ENCODE measurements at regions not wholly inside any gene's neighbourhood (a gene's known extent, or its start where the extent isn't known, plus 50 kb on each side); places are given as distances from the start of the nearest gene placed in this dataset.

DNA sequence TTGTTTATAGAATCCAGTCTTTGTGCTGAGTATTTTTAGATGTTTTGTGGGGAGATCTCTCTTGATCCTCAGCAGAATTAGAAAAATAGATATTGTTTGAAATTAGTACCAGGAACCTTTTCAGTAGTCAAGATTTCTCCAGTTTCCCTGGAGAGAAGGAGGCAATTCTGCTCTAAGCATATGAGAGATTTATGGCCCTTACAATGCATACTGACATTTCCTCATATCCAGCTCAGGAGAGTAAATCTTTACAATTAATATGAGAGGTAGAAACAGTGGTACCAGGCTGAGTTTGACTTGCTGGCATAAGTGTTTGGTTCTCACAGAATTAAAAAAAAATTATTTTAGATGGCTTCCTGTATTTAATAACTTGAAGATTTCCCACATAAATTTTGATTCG is 239.1 kb upstream of the SGO1 start:
- TF ChIP-seq, protein P1, sequence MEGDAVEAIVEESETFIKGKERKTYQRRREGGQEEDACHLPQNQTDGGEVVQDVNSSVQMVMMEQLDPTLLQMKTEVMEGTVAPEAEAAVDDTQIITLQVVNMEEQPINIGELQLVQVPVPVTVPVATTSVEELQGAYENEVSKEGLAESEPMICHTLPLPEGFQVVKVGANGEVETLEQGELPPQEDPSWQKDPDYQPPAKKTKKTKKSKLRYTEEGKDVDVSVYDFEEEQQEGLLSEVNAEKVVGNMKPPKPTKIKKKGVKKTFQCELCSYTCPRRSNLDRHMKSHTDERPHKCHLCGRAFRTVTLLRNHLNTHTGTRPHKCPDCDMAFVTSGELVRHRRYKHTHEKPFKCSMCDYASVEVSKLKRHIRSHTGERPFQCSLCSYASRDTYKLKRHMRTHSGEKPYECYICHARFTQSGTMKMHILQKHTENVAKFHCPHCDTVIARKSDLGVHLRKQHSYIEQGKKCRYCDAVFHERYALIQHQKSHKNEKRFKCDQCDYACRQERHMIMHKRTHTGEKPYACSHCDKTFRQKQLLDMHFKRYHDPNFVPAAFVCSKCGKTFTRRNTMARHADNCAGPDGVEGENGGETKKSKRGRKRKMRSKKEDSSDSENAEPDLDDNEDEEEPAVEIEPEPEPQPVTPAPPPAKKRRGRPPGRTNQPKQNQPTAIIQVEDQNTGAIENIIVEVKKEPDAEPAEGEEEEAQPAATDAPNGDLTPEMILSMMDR (IDR thresholded peaks at IDR 0.05; ENCODE audit: extremely low read depth, missing control alignments) = no peak

GRCh38 chr3:20424086-20424485 is 238.1 kb upstream of the SGO1 start:
- TF ChIP-seq, protein P1 (IDR thresholded peaks at IDR 0.05; ENCODE audit: extremely low read depth, missing control alignments) = no peak
- DNase-seq (ENCODE audit: low spot score) = no peak

More for the DNA sequence above, 239.1 kb upstream of the SGO1 start:
- DNase-seq (ENCODE audit: low spot score) = no peak

- no peak for DNase-seq (ENCODE audit: low spot score)
- TF ChIP-seq, protein P1 (IDR thresholded peaks at IDR 0.05; ENCODE audit: extremely low read depth, missing control alignments) = no peak
Observed at GRCh38 chr3:20422391-20422790, 236.4 kb upstream of the SGO1 start.

DNA sequence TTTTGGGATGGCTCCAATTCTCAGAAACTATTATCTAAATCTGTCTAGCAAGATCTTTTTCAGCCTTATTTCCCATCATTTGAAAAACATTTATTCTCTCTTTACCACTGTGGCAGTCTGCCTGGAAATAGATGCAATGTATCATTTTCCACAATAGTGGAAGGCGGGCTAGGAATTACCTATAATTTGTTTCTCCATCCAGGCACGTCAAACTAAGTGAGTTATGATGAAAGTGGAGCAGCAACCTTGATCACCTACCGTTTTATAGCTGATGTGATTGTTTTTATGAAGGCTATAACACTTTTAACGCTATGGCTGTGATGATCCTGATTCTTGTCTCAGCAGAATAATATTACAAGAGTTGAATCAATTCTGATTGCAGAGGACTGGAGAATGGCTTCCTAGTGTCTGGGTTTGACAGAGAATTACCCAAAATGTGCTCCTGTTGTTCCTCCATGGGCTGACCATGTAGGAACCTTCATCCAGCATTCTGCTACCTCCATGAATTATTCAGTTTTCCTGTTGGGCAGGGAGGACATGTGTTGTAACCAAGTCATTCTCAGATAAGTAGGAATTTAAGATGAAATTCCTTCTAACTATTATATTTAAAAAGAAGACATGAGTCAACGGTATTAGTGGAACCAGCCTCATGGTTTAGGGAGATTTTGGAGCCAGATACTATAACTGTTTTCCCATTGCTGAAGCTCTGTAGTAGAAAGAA is 231.5 kb upstream of the SGO1 start:
- no peak for DNase-seq (ENCODE audit: low spot score)
- TF ChIP-seq, protein P1 (IDR thresholded peaks at IDR 0.05; ENCODE audit: extremely low read depth, missing control alignments) = no peak

- no peak for DNase-seq (ENCODE audit: low spot score)
- TF ChIP-seq, protein P1 (IDR thresholded peaks at IDR 0.05; ENCODE audit: extremely low read depth, missing control alignments) = no peak
Observed at GRCh38 chr3:20406611-20407011, 220.6 kb upstream of the SGO1 start.

GRCh38 chr3:20405744-20406143 is 219.7 kb upstream of the SGO1 start:
- no peak for DNase-seq (ENCODE audit: low spot score)
- TF ChIP-seq, protein P1 (IDR thresholded peaks at IDR 0.05; ENCODE audit: extremely low read depth, missing control alignments) = no peak

DNA sequence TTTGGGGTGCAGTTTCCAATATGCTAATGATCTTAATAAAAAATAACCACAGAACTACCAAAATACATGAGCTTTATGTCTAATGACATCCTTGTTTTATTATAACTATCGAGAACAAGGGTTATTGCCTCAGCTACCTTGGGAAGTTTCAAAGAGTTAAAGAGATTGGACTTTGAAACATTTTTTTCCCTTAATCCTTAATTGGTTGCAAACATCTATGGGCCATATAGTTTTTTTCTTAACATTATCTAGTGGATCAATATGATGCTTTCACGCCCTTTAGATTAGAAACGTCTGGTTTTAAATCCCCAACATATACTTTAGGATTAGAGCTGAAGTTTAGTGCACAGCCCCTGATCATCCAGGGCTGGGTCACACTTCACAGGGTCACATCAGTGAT is 219.2 kb upstream of the SGO1 start:
- TF ChIP-seq, protein P1 (IDR thresholded peaks at IDR 0.05; ENCODE audit: extremely low read depth, missing control alignments) = no peak
- DNase-seq (ENCODE audit: low spot score) = no peak

Data from GM20000 (cell line).